ENCODE measurements at regions not wholly inside any gene's neighbourhood (a gene's known extent, or its start where the extent isn't known, plus 50 kb on each side); places are given as distances from the start of the nearest gene placed in this dataset.
A peak's percentile ranks its signal among the peaks of the same experiment; 100 is the strongest.

DNA sequence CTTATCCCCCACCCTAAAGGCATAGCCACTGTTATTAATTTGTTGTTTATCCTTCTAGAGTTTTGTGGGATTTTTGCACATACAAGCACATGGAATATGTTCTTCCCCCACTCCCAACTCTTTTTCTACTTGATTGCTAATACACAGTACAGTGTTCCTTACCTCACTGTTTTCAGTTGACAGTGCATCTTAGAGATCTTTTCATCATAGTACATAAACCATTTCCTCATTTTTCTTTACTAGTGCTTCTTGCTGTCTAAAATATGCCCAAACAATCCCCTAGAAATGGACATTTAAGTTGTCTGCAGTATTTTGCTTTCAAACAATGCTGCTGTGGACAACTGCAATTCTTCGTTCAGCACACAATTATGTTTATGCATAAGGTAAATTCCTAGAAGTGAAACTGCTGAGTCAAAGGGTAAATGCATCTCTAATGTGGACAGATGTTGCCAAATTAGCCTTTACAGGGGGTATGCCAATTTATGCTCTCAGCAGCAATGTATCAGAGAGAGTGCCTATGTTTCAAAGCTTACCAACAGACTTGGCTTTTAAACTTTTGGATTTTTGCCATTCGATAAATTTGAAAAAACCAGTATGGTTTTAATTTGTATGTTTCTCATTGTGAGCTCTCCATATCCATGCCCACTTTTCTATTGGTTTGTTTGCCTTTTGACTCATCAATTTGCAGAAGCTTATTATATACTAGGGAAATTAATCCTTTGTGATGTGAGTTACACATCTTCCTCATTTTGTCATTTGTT is 132.6 kb downstream of the MRPS6 start:
- no peaks in the 10 kb centered on the region for H3K9me3 ChIP-seq (ENCODE audit: control insufficient read depth in 1 of 2, low read length in 2 of 2)
- Mint-ChIP-seq H3K36me3 (no peaks in the 10 kb centered on the region), H3K27ac (peak overlapping the region in 1 of 7 donors; percentile 43), H3K27me3 (no peaks in the 10 kb centered on the region), H3K9me3 (peaks cover 0 to 13% (median 3%) of the 10 kb centered on the region in 8 donors), H3K4me1 (peaks cover 7 to 21% (median 11%) of the 10 kb centered on the region in 4 donors), H3K4me3 (no peak overlapping the region)
- CTCF ChIA-PET (ENCODE audit: partially characterized antibody) = interaction anchor here (1.0 to 8.3 kb wide), 4 partner anchors 13 to 286 kb away, joined by 3 to 81 read pairs (median 4); no protein-coding TSS in a partner anchor
- H3K27ac ChIP-seq (ENCODE audit: low read depth, low read length) = no peak overlapping the region
- no peaks in the 10 kb centered on the region for H3K36me3 ChIP-seq (ENCODE audit: insufficient read depth, low read length)
- H3K4me3 ChIP-seq (ENCODE audit: low read length in 2 of 2) = no peak overlapping the region
- H3K4me1 ChIP-seq (ENCODE audit: insufficient read depth, low read length) = peaks cover 12% of the 10 kb centered on the region
- no peak for DNase-seq
- POLR2A ChIA-PET (ENCODE audit: partially characterized antibody) = no interaction called here
- H3K27me3 ChIP-seq (ENCODE audit: insufficient read depth, low read length) = no peaks in the 10 kb centered on the region
- intact Hi-C loops (cut with micrococcal nuclease) = no loop called here

DNA sequence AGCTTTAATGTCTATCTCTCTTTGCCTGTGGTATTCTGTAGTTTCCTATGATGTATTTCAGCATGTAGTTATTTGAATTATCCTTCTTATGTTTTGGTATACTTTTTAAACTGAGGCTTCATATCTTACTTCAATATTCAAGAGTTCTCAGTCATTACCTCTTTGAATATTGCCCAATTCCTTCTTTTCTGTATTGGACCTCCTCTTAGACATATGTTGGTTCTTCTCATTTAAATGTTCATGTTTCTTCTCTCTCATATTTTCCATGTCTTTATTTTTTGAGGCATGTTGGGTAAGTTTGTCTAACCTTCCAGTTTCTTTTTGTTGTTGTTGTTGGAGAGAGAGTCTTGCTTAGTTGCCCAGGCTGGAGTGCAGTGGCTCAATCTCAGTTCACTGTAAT is 140.6 kb downstream of the MRPS6 start:
- no peak overlapping the region for H3K4me3 ChIP-seq (ENCODE audit: low read length in 2 of 2)
- peaks cover 1 to 13% of the 10 kb centered on the region in 2 donors for H3K36me3 Mint-ChIP-seq
- no peaks in the 10 kb centered on the region for H3K27me3 ChIP-seq (ENCODE audit: insufficient read depth, low read length)
- no peak for DNase-seq
- H3K27ac Mint-ChIP-seq = no peak overlapping the region
- H3K4me1 ChIP-seq (ENCODE audit: insufficient read depth, low read length) = no peaks in the 10 kb centered on the region
- H3K36me3 ChIP-seq (ENCODE audit: insufficient read depth, low read length) = no peaks in the 10 kb centered on the region
- H3K27me3 Mint-ChIP-seq = no peaks in the 10 kb centered on the region
- intact Hi-C loops (cut with micrococcal nuclease) = no loop called here
- no peaks in the 10 kb centered on the region for H3K4me1 Mint-ChIP-seq
- H3K27ac ChIP-seq (ENCODE audit: low read depth, low read length) = no peak overlapping the region
- H3K4me3 Mint-ChIP-seq = no peak overlapping the region
- no peaks in the 10 kb centered on the region for H3K9me3 ChIP-seq (ENCODE audit: control insufficient read depth in 1 of 2, low read length in 2 of 2)
- H3K9me3 Mint-ChIP-seq = peaks cover 0 to 32% (median 14%) of the 10 kb centered on the region in 8 donors
- POLR2A ChIA-PET (ENCODE audit: partially characterized antibody) = no interaction called here
- CTCF ChIA-PET (ENCODE audit: partially characterized antibody) = no interaction called here

DNA sequence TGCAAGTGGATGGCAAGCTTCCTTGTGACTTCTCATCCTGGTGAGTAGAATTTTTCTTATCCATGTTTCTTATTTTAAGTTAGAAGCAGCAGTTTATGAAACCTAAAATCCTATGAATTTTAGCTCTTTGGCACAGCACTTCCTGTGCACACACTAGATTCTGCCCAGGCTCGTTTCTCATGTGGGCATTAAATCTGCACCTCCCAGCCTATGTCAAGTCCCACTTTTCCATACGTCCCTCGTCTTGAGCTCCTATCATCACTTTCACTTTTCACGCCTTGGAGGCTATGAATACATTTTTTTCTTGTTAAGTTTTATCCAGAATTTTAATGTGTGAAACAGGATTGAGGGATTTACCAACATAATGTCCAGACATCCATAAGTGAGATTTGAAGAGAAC is 142.1 kb downstream of the MRPS6 start:
- Histone ChIP-seq H3K27me3 (ENCODE audit: insufficient read depth, low read length) (no peaks in the 10 kb centered on the region), H3K36me3 (ENCODE audit: insufficient read depth, low read length) (no peaks in the 10 kb centered on the region), H3K9me3 (ENCODE audit: control insufficient read depth in 1 of 2, low read length in 2 of 2) (no peaks in the 10 kb centered on the region), H3K4me1 (ENCODE audit: insufficient read depth, low read length) (no peaks in the 10 kb centered on the region), H3K4me3 (ENCODE audit: low read length in 2 of 2) (no peak overlapping the region), H3K27ac (ENCODE audit: low read depth, low read length) (no peak overlapping the region)
- H3K4me3 Mint-ChIP-seq = no peak overlapping the region
- POLR2A ChIA-PET (ENCODE audit: partially characterized antibody) = interaction anchor here (0.5 kb wide), 1 partner anchor 636 kb away, joined by 3 read pairs; no protein-coding TSS in a partner anchor
- H3K9me3 Mint-ChIP-seq = peaks cover 0 to 20% (median 12%) of the 10 kb centered on the region in 8 donors
- no peaks in the 10 kb centered on the region for H3K27me3 Mint-ChIP-seq
- DNase-seq = no peak
- no peaks in the 10 kb centered on the region for H3K4me1 Mint-ChIP-seq
- peaks cover 1 to 13% of the 10 kb centered on the region in 2 donors for H3K36me3 Mint-ChIP-seq
- CTCF ChIA-PET (ENCODE audit: partially characterized antibody) = no interaction called here
- intact Hi-C loops (cut with micrococcal nuclease) = no loop called here
- H3K27ac Mint-ChIP-seq = no peak overlapping the region

DNA sequence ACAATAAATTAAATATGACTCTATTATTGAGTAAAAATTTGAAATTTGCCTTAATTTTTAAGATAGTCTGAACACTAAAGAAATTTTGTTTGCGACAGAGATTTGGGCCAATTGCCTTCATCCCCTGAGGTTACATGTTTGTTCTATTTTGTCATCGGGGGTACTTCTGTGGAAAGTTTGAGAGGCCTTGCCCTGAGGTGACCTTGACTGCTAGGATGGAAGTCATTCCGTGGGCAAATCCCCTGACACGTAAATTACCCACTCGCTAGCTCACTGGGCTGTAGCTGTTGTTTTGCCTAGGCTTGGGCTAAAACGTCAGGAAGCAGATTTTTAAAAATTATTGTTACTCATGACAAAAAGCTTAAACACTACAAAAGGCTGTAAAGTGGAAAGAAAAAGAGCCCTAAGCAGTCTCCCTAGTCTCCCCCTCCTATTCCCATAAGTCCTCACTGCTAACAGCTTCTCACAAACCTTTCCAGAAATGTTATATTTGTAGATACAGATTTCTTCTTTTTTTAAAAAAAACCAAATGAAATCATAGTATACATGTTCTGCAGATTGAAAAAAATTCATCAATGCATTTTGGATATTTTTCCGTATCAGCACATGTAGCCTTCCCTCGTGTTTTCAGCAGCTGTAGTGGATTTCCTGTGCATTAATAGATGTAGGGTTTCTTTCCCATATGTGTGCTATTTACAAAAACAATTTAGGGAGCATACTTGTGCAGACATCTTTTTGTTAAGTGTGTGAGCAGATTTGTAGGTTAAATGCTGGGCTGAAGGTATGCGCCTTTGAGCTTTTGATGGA is 142.7 kb downstream of the MRPS6 start:
- no peaks in the 10 kb centered on the region for H3K9me3 ChIP-seq (ENCODE audit: control insufficient read depth in 1 of 2, low read length in 2 of 2)
- no peak overlapping the region for H3K27ac Mint-ChIP-seq
- peaks cover 0 to 19% (median 12%) of the 10 kb centered on the region in 8 donors for H3K9me3 Mint-ChIP-seq
- CTCF ChIA-PET (ENCODE audit: partially characterized antibody) = no interaction called here
- no peaks in the 10 kb centered on the region for H3K27me3 ChIP-seq (ENCODE audit: insufficient read depth, low read length)
- intact Hi-C loops (cut with micrococcal nuclease) = no loop called here
- H3K36me3 Mint-ChIP-seq = peaks cover 1 to 13% of the 10 kb centered on the region in 2 donors
- no peak for DNase-seq
- no peaks in the 10 kb centered on the region for H3K4me1 Mint-ChIP-seq
- no peak overlapping the region for H3K4me3 Mint-ChIP-seq
- POLR2A ChIA-PET (ENCODE audit: partially characterized antibody) = no interaction called here
- H3K4me3 ChIP-seq (ENCODE audit: low read length in 2 of 2) = no peak overlapping the region
- no peaks in the 10 kb centered on the region for H3K36me3 ChIP-seq (ENCODE audit: insufficient read depth, low read length)
- no peaks in the 10 kb centered on the region for H3K4me1 ChIP-seq (ENCODE audit: insufficient read depth, low read length)
- no peak overlapping the region for H3K27ac ChIP-seq (ENCODE audit: low read depth, low read length)
- no peaks in the 10 kb centered on the region for H3K27me3 Mint-ChIP-seq

DNA sequence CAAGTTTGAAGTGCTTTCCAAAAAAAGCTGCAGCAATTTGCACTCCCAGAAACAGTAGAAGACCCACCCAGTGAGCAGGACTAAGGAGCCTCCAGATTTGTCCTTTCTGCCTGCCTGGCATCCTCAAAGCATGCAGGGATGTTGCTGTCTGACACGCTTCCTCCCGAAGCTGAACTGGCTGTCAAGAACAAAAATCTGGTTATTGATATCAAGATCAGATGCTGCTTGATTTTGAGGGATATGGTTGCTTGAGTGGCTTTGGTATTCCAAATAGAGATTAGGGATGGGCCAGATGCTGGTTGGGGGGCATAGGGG is 143.3 kb downstream of the MRPS6 start:
- POLR2A ChIA-PET (ENCODE audit: partially characterized antibody) = no interaction called here
- peaks cover 1 to 13% of the 10 kb centered on the region in 2 donors for H3K36me3 Mint-ChIP-seq

DNA sequence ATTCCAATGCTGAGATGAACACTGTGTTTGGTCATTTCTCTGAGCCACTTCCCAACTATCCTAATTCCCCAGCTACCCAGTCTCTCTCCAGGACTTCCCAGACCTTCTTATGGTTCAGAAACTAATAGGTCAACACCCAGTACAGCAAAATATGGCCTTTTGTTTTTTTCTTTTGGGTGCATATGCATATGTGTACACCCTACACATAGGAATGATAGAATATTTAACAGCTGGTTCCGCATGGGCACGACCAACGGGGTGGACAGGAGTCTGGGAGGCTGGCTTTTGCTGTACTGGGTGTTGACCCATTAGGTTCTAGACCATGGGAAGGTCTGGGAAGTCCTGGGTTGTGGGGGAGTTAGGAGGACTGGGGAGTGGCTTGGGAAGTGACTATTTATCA is 143.9 kb downstream of the MRPS6 start:
- H3K27me3 Mint-ChIP-seq = no peaks in the 10 kb centered on the region
- intact Hi-C loops (cut with micrococcal nuclease) = no loop called here
- H3K4me3 ChIP-seq (ENCODE audit: low read length in 2 of 2) = no peak overlapping the region
- no peaks in the 10 kb centered on the region for H3K4me1 Mint-ChIP-seq
- H3K4me1 ChIP-seq (ENCODE audit: insufficient read depth, low read length) = no peaks in the 10 kb centered on the region
- H3K4me3 Mint-ChIP-seq = no peak overlapping the region
- CTCF ChIA-PET (ENCODE audit: partially characterized antibody) = no interaction called here
- H3K27ac ChIP-seq (ENCODE audit: low read depth, low read length) = no peak overlapping the region
- H3K36me3 Mint-ChIP-seq = peaks cover 1 to 13% of the 10 kb centered on the region in 2 donors
- no peaks in the 10 kb centered on the region for H3K27me3 ChIP-seq (ENCODE audit: insufficient read depth, low read length)
- H3K9me3 ChIP-seq (ENCODE audit: control insufficient read depth in 1 of 2, low read length in 2 of 2) = no peaks in the 10 kb centered on the region
- H3K27ac Mint-ChIP-seq = no peak overlapping the region
- no peaks in the 10 kb centered on the region for H3K36me3 ChIP-seq (ENCODE audit: insufficient read depth, low read length)
- DNase-seq = no peak
- POLR2A ChIA-PET (ENCODE audit: partially characterized antibody) = interaction anchor here (1.3 kb wide), 1 partner anchor 15 kb away, joined by 3 read pairs; no protein-coding TSS in a partner anchor
- peaks cover 0 to 19% (median 11%) of the 10 kb centered on the region in 8 donors for H3K9me3 Mint-ChIP-seq

More for the DNA sequence above, 143.3 kb downstream of the MRPS6 start:
- CTCF ChIA-PET (ENCODE audit: partially characterized antibody) = no interaction called here
- H3K27ac Mint-ChIP-seq = no peak overlapping the region
- H3K36me3 ChIP-seq (ENCODE audit: insufficient read depth, low read length) = no peaks in the 10 kb centered on the region
- no peak overlapping the region for H3K4me3 Mint-ChIP-seq
- no peak overlapping the region for H3K27ac ChIP-seq (ENCODE audit: low read depth, low read length)
- intact Hi-C loops (cut with micrococcal nuclease) = no loop called here
- no peaks in the 10 kb centered on the region for H3K9me3 ChIP-seq (ENCODE audit: control insufficient read depth in 1 of 2, low read length in 2 of 2)
- H3K9me3 Mint-ChIP-seq = peaks cover 0 to 19% (median 11%) of the 10 kb centered on the region in 8 donors
- H3K27me3 ChIP-seq (ENCODE audit: insufficient read depth, low read length) = no peaks in the 10 kb centered on the region
- H3K4me1 ChIP-seq (ENCODE audit: insufficient read depth, low read length) = no peaks in the 10 kb centered on the region
- no peaks in the 10 kb centered on the region for H3K4me1 Mint-ChIP-seq
- DNase-seq = no peak
- H3K27me3 Mint-ChIP-seq = no peaks in the 10 kb centered on the region
- no peak overlapping the region for H3K4me3 ChIP-seq (ENCODE audit: low read length in 2 of 2)

DNA sequence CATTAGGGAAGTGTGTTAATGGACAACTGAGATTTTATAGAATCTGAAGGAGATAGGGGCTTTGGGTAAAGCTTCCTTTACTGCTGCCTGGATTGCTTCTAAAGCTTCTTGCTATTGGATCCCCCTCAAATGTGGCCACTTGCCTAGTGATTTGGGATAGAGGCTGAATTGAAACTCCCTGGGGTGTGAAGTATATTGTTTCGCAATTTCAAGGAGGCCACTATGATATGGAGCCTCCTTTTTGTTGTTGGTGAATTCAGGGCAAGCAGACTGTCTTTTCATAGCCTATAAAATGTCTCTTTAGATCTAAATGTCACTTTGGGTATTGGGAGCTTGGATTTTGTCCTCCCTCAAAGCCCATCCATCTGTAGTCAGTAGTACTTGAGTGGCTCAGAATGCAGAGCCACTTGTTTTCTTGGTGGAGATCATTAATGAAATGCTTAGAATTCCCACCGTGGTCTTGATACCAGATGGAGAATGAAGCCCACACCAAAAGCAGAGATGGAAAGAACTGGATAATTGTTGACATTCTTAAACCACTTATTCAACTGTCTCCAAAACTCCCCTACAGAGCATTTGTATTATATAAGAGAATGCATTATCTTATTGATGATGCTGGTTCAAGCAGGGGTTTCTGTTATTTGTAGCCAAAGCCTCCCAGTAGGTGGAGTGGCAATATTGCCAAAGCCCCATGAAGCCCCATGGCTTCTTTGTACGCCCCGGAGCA is 144.3 kb upstream of the KCNE2 start:
- Histone ChIP-seq H3K27ac (ENCODE audit: low read depth, low read length) (no peak overlapping the region), H3K9me3 (ENCODE audit: control insufficient read depth in 1 of 2, low read length in 2 of 2) (no peaks in the 10 kb centered on the region), H3K4me1 (ENCODE audit: insufficient read depth, low read length) (no peaks in the 10 kb centered on the region), H3K4me3 (ENCODE audit: low read length in 2 of 2) (no peak overlapping the region), H3K36me3 (ENCODE audit: insufficient read depth, low read length) (no peaks in the 10 kb centered on the region), H3K27me3 (ENCODE audit: insufficient read depth, low read length) (no peaks in the 10 kb centered on the region)
- CTCF ChIA-PET (ENCODE audit: partially characterized antibody) = no interaction called here
- intact Hi-C loops (cut with micrococcal nuclease) = no loop called here
- no peak overlapping the region for H3K27ac Mint-ChIP-seq
- H3K9me3 Mint-ChIP-seq = peaks cover 0 to 11% (median 7%) of the 10 kb centered on the region in 8 donors
- no peaks in the 10 kb centered on the region for H3K4me1 Mint-ChIP-seq
- POLR2A ChIA-PET (ENCODE audit: partially characterized antibody) = no interaction called here
- no peak for DNase-seq
- no peak overlapping the region for H3K4me3 Mint-ChIP-seq
- H3K36me3 Mint-ChIP-seq = peaks cover 0 to 10% of the 10 kb centered on the region in 2 donors
- H3K27me3 Mint-ChIP-seq = peaks cover 0 to 2% of the 10 kb centered on the region in 2 donors

Data from CD4-positive, alpha-beta memory T cell (primary cell).